ENCODE measurements at regions not wholly inside any gene's neighbourhood (a gene's known extent, or its start where the extent isn't known, plus 50 kb on each side); places are given as distances from the start of the nearest gene placed in this dataset.

GRCh38 chr2:176645494-176645893 lies 376.3 kb downstream of the MTX2 start:
- no peak for TF ChIP-seq CTCF (IDR thresholded peaks at IDR 0.05)
- TF ChIP-seq POLR2A (IDR thresholded peaks at IDR 0.05): no peak

Data from Peyer's patch (tissue), 4 donors.